OCI-M1 (cell line): ENCODE measurements at regions not wholly inside any gene's neighbourhood (a gene's known extent, or its start where the extent isn't known, plus 50 kb on each side); places are given as distances from the start of the nearest gene placed in this dataset.

ENCODE experiments used
- DNase-seq: peaks from one replicate; lab custom pipeline; 2025; lab: John Stamatoyannopoulos, UW

DNA sequence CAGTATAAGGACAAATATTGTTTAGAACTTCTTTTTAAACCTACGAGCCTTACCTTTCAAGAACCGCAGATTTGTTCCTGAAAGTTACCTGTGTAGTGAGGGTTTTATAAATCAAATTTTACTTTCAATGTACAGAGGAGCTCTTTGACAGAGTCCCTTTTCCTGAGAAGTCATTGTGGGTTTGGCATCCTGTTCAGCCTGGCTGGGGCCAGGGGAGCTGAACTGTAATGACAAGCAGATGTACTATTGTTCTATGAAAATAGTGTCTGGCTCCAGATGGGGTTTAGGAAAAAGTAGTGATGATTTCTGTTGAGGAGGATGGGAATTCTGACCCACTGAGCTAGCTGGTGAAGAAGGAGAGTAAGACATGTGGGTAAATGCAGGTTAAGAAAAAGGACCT is 196.2 kb upstream of the PGRMC2 start:
- DNase-seq, result no peak

GRCh38 chr4:128483041-128483440 is 195.4 kb upstream of the PGRMC2 start:
- DNase-seq, result no peak

GRCh38 chr4:128481752-128482480 is 194.3 kb upstream of the PGRMC2 start:
- DNase-seq, result no peak

DNA sequence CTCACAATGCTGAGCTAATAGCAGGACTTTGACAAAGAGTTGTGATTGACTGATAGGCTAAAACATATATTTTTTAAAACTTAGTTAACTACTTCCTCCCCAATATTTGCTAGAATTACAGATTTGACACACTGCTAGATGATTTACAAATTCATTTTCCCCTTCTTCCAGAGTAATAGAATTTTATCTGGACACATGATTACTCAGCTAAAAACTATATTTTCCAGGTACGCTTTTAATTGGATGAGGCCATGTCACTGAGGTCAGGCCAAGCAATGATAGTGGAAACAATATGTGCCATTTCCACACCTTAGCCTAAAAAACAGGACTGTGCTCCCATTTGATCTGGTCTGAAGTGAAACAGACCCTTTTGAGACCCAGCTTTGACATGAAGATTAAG is 193.3 kb upstream of the PGRMC2 start:
- no peak for DNase-seq

DNA sequence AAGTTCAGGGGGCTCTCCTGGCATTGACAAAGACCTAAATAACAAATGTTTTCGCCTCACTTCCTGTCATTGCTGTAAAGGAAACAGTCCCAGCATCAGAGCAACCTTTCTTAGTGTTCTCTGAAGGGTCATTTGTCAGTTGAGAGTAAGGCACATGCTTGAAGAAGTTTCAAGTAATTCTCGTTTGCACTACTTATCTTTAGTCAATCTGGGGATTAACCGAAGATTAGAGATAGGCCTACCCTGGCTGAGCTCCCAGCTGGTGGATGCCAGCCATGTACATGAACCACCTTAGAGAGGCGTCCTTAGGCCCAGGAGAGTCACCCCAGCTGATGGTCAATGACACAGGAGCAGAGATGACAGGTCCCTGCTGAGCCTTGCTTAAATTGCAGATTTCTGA is 189.9 kb upstream of the PGRMC2 start:
- no peak for DNase-seq

- DNase-seq, result no peak
Measured at GRCh38 chr4:128475597-128475996, 188.0 kb upstream of the PGRMC2 start.

GRCh38 chr4:128471576-128471975 is 184.0 kb upstream of the PGRMC2 start:
- DNase-seq, result peak; percentile 95

DNA sequence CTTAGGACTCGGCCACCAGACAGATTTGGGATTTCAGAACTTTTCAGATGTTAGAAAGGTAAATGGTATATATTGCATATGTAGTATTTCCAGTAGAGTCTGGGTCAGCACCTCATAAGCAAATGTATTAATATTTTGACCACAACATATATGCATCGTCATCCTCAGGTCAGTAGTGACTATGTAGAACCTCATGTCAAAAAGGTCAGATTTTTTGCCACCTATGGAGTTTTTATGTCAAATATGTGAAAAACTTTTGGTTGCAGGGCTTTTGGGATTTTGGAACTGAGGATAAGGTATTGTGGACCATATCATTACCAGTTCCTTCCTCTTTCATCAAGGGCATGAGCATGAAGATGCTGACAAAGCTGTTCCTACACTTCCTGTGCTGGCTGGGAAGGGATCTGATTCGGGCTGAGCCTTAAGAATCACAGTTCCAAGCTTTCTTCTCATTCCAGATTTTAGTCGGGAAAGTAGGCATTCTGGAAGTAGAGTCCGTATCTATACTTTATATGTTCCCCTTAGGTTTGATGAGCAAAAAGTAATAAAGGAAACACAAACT is 183.0 kb upstream of the PGRMC2 start:
- no peak for DNase-seq

- peak; percentile 96 for DNase-seq
Measured at GRCh38 chr4:128468123-128468989, 180.7 kb upstream of the PGRMC2 start.

GRCh38 chr4:128465523-128465922 is 177.9 kb upstream of the PGRMC2 start:
- no peak for DNase-seq

GRCh38 chr4:128463006-128463405 is 175.4 kb upstream of the PGRMC2 start:
- no peak for DNase-seq

- DNase-seq, result no peak
Measured at GRCh38 chr4:128462103-128462783, 174.6 kb upstream of the PGRMC2 start.

GRCh38 chr4:128461291-128462102 is 173.9 kb upstream of the PGRMC2 start:
- DNase-seq, result peak; percentile 76

DNA sequence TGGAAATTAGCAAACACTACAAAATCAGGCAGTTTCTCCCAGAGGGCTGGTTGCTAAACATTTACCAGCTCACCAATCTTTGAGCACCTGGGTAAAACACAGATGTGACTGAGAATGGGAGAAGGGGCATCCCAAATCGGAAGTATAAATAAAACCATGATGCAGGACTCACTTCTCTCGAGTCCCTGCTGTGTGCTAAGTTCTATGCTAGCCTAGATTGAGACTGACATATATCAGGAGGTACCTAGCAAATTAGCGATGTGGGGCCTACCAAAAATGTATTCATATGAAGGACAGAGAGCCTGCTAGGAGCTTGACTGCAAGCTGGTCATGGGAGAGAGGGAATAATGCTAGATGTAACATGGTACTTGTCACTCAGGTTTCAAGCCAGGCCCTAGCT is 171.9 kb upstream of the PGRMC2 start:
- no peak for DNase-seq

- no peak for DNase-seq
Measured at GRCh38 chr4:128458816-128459215, 171.2 kb upstream of the PGRMC2 start.

DNA sequence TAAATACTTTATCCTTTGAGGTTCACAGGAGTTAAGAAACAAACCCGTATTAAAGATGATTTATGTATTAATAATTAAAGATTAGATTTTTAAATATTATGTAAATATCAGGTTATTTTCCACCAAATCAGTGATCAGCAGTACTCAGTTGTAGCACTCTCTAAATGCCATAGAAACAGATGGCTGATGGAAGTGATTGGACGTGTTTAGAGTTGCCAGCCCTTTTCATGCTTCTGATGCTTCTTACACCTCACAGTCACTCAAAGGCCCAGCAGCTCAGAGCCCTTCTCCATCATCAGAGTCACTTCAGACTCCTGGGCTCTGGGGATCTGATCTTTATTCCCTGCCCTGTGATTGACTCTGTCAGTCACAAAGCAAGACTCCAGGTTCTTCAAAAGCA is 170.1 kb upstream of the PGRMC2 start:
- no peak for DNase-seq

GRCh38 chr4:128456171-128456570 is 168.6 kb upstream of the PGRMC2 start:
- DNase-seq, result no peak

- no peak for DNase-seq
Measured at GRCh38 chr4:128455480-128455879, 167.9 kb upstream of the PGRMC2 start.

GRCh38 chr4:128454881-128455280 is 167.3 kb upstream of the PGRMC2 start:
- no peak for DNase-seq

- DNase-seq, result peak; percentile 95
Measured at GRCh38 chr4:128454281-128454871, 166.8 kb upstream of the PGRMC2 start.

- no peak for DNase-seq
Measured at GRCh38 chr4:128452415-128452814, 164.8 kb upstream of the PGRMC2 start.
